ENCODE measurements at regions not wholly inside any gene's neighbourhood (a gene's known extent, or its start where the extent isn't known, plus 50 kb on each side); places are given as distances from the start of the nearest gene placed in this dataset.

DNA sequence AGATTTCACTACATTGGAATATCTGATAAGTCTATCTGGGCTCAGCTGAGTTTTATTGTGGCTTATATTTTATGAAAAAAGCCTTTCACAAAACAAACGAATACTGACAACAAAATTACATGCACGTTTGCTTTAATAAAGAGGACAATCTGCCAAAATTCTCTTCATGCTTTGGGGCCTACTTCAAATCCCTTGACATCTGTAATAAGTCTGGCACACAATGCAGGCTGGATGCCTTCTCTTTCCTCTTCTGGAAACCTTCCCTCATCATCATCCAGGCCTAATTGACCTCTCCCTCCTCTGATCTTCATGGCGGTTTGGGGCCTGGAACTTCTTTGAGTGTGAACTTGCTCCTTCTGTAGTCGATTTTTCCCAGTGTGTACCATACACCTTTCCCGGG is 70.3 kb downstream of the MAP10 start:
- TF ChIP-seq CTCF (IDR thresholded peaks at IDR 0.05; ENCODE audit: insufficient read depth, low read length) (no peak), REST (IDR thresholded peaks at IDR 0.05; ENCODE audit: insufficient replicate concordance, low read depth) (no peak), POLR2AphosphoS5 (IDR thresholded peaks at IDR 0.05; ENCODE audit: low read depth) (no peak), GABPA (IDR thresholded peaks at IDR 0.05; ENCODE audit: low read depth) (no peak)

Measured in HL-60 (cell line).